A673 (cell line): ENCODE measurements at regions not wholly inside any gene's neighbourhood (a gene's known extent, or its start where the extent isn't known, plus 50 kb on each side); places are given as distances from the start of the nearest gene placed in this dataset.

Source experiments
- BruUV-seq: library from RNA; stranded (reverse); fragments of 400-500 nt; replicated peaks from 2 replicates; lab custom pipeline; 2021; lab: Mats Ljungman, UMichigan
- CTCF ChIA-PET: fragments of 300-600 bp; sonication (Branson Sonifier 250); formaldehyde crosslinking; loops from one replicate; lab custom pipeline; 2022; ENCODE audit warnings: antibody characterized with exemption; lab: Charles Lee
- POLR2A ChIA-PET: fragments of 300-600 bp; sonication (Branson Sonifier 250); formaldehyde crosslinking; loops from one replicate; lab custom pipeline; 2022; ENCODE audit warnings: antibody characterized with exemption; ENCODE audit not compliant: low non-redundant PET; lab: Charles Lee
- DNase-seq: peaks from one replicate; pipeline ENCODE4 v3.0.0-alpha.2; 2015; ENCODE audit warnings: low spot score
- H3K27ac ChIP-seq: fragments of 200-600 bp; sonication (generic); 2 replicates; pipeline ENCODE4 v1.5.1; 2016; ENCODE audit warnings: mixed run types, low read depth, mild to moderate bottlenecking, mixed read lengths, antibody characterized with exemption, low read length; ENCODE audit not compliant: poor library complexity, severe bottlenecking
- H3K27me3 ChIP-seq: fragments of 200-600 bp; sonication (generic); replicated peaks from 2 replicates; pipeline ENCODE4 v1.6.1; 2017; ENCODE audit warnings: mixed run types, low read depth, mild to moderate bottlenecking, mixed read lengths, antibody characterized with exemption, low read length; ENCODE audit not compliant: insufficient read depth, poor library complexity
- H3K36me3 ChIP-seq: fragments of 200-600 bp; sonication (generic); 2 replicates; pipeline ENCODE4 v1.6.1; 2016; ENCODE audit warnings: mixed run types, mild to moderate bottlenecking, mixed read lengths, antibody characterized with exemption, low read length; ENCODE audit not compliant: insufficient read depth, poor library complexity, severe bottlenecking
- H3K4me1 ChIP-seq: fragments of 200-600 bp; sonication (generic); 2 replicates; pipeline ENCODE4 v1.6.1; 2017; ENCODE audit warnings: mixed run types, mild to moderate bottlenecking, mixed read lengths, antibody characterized with exemption, low read length; ENCODE audit not compliant: insufficient read depth, poor library complexity, severe bottlenecking
- H3K4me3 ChIP-seq: fragments of 200-600 bp; sonication (generic); 2 replicates; pipeline ENCODE4 v1.5.1; 2016; ENCODE audit warnings: low read depth, mixed run types, mild to moderate bottlenecking, mixed read lengths, low read length; ENCODE audit not compliant: poor library complexity, severe bottlenecking
- H3K9me3 ChIP-seq: fragments of 200-600 bp; sonication (generic); 2 replicates; pipeline ENCODE4 v1.6.1; 2016; ENCODE audit warnings: mixed run types, low read depth, mild to moderate bottlenecking, mixed read lengths, antibody characterized with exemption, low read length; ENCODE audit not compliant: poor library complexity, severe bottlenecking
- EZH2 ChIP-seq: fragments of 200-600 bp; sonication (generic); IDR thresholded peaks from 2 replicates; pipeline ENCODE4 v1.6.1; 2017; ENCODE audit warnings: borderline replicate concordance, low read depth, mild to moderate bottlenecking, mixed read lengths, antibody characterized with exemption, low read length; ENCODE audit not compliant: poor library complexity, severe bottlenecking
- intact Hi-C: fragments of 100-400 bp; cut with micrococcal nuclease; formaldehyde crosslinking; loops from one replicate; pipeline ENCODE4 v1.10.0; 2022; ENCODE audit not compliant: unreplicated experiment
- TF ChIP-seq, protein P1 (sequence below): fragments of 300-800, 200-600 bp; sonication (generic); conservative IDR thresholded peaks from 2 replicates; pipeline ENCODE4 v1.5.1; 2017; ENCODE audit warnings: low read depth, mild to moderate bottlenecking, antibody characterized with exemption, low read length, moderate library complexity, mixed read lengths

DNA sequence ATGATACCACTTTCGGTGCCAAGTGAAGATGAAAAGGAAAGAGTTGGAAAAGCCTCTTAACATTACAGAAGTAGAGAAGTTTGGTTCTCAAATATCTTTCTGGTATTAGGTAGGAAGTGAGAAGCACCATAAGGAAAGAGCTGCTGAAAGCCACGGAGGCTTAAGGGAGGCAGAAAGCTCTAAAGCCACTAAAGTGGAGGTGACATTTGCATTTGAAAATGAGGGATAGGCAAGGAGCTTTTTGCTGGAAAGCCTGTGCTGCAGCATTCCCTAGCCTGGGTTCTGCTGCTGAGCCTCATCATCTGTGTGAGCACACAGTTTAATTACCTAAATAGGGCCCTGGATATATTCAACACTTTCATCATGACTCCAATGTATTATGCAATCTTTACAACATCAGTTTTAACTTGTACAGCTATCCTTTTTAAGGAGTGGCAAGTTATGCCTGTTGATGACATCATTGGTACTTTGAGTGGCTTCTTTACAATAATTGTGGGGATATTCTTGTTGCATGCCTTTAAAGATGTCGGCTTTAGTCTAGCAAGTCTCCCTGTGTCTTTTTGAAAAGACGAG, 315.4 kb downstream of the RBM26 start:
- POLR2A ChIA-PET, result no interaction called here
- no peaks in the 10 kb centered on the region for H3K36me3 ChIP-seq
- no peak for DNase-seq
- no peak for TF ChIP-seq EZH2
- TF ChIP-seq, protein P1, sequence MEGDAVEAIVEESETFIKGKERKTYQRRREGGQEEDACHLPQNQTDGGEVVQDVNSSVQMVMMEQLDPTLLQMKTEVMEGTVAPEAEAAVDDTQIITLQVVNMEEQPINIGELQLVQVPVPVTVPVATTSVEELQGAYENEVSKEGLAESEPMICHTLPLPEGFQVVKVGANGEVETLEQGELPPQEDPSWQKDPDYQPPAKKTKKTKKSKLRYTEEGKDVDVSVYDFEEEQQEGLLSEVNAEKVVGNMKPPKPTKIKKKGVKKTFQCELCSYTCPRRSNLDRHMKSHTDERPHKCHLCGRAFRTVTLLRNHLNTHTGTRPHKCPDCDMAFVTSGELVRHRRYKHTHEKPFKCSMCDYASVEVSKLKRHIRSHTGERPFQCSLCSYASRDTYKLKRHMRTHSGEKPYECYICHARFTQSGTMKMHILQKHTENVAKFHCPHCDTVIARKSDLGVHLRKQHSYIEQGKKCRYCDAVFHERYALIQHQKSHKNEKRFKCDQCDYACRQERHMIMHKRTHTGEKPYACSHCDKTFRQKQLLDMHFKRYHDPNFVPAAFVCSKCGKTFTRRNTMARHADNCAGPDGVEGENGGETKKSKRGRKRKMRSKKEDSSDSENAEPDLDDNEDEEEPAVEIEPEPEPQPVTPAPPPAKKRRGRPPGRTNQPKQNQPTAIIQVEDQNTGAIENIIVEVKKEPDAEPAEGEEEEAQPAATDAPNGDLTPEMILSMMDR, result no peak
- H3K4me3 ChIP-seq, result no peak overlapping the region
- no peak overlapping the region for H3K27ac ChIP-seq
- intact Hi-C loops, result no loop called here
- H3K4me1 ChIP-seq, result no peaks in the 10 kb centered on the region
- no peaks in the 10 kb centered on the region for H3K27me3 ChIP-seq
- CTCF ChIA-PET, result no interaction called here
- no TSS peak for BruUV-seq
- H3K9me3 ChIP-seq, result no peaks in the 10 kb centered on the region

DNA sequence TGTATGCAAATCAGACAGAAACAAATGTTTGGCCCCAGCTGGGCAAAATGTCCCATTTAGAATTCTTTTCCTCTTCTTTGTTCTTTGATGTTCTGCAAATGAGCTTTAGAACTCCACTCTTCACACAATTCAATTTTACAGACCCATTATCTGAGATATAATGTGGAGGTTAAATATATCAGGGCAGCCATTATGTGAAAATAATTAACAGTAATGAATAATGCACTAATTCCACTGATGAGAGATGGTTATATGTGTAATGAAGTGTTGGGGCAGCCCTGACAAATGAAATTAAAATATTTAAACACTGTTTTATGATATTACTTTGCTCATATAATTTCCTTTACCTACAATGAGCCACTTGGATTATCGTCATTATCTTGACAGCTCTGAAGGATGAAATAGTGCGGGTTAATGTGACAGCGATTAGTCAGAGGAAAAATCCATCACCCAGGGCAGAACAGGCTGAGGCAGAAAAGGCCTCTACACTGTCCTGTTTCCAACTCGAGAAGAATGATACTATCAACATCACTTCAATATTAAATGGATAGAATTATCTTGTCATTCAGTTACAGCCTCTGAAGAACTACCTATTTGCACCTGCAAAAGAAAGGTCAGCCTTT, 321.1 kb downstream of the RBM26 start:
- POLR2A ChIA-PET, result no interaction called here
- Histone ChIP-seq H3K27ac (no peak overlapping the region), H3K9me3 (no peaks in the 10 kb centered on the region), H3K27me3 (no peaks in the 10 kb centered on the region), H3K36me3 (no peaks in the 10 kb centered on the region), H3K4me3 (no peak overlapping the region), H3K4me1 (no peaks in the 10 kb centered on the region)
- CTCF ChIA-PET, result no interaction called here
- intact Hi-C loops, result no loop called here
- TF ChIP-seq EZH2, result no peak
- TF ChIP-seq, protein P1, result no peak
- DNase-seq, result no peak
- BruUV-seq, result no TSS peak

DNA sequence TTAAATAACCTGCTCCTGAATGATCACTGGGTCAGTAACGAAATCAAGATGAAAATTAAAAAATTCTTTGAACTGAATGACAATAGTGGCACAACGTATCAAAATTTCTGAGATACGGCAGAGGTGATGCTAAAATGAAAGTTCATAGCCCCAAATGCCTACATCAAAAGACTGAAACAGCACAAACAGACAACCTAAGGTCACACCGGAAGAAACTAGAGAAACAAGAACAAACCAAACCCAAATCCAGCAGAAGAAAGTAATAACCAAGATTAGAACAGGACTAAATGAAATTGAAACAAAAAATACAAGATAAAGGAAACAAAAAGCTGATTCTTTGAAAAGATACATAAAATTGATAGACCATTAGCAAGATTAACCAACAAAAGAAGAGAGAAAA, 324.1 kb downstream of the RBM26 start:
- no peak for DNase-seq
- ChIA-PET CTCF (no interaction called here), POLR2A (no interaction called here)
- no TSS peak for BruUV-seq
- Histone ChIP-seq H3K9me3 (no peaks in the 10 kb centered on the region), H3K36me3 (no peaks in the 10 kb centered on the region), H3K4me1 (no peaks in the 10 kb centered on the region), H3K27me3 (no peaks in the 10 kb centered on the region), H3K4me3 (no peak overlapping the region), H3K27ac (no peak overlapping the region)
- intact Hi-C loops, result no loop called here
- TF ChIP-seq EZH2, result no peak
- TF ChIP-seq, protein P1, result no peak
